ENCODE measurements at regions not wholly inside any gene's neighbourhood (a gene's known extent, or its start where the extent isn't known, plus 50 kb on each side); places are given as distances from the start of the nearest gene placed in this dataset.

GRCh38 chr16:51427085-51427484, 276.0 kb upstream of the SALL1 start:
- TF ChIP-seq CTCF (IDR thresholded peaks at IDR 0.05): no peak
- ATAC-seq (ENCODE audit: insufficient number of reproducible peaks, low FRiP score, low read depth): no peak
- Histone ChIP-seq H3K4me1 (ENCODE audit: control insufficient read depth in 1 of 2, low read depth in 2 of 2) (no peaks in the 10 kb centered on the region), H3K27me3 (replicated peaks; ENCODE audit: insufficient read depth) (no peaks in the 10 kb centered on the region), H3K9me3 (no peaks in the 10 kb centered on the region), H3K36me3 (no peaks in the 10 kb centered on the region), H3K27ac (no peak overlapping the region), H3K4me3 (no peak overlapping the region)
- DNase-seq (ENCODE audit: low spot score): no peak

GRCh38 chr16:51426276-51426675, 275.2 kb upstream of the SALL1 start:
- TF ChIP-seq CTCF (IDR thresholded peaks at IDR 0.05): no peak
- no peak overlapping the region for H3K4me3 ChIP-seq
- no peak for DNase-seq (ENCODE audit: low spot score)
- ATAC-seq (ENCODE audit: insufficient number of reproducible peaks, low FRiP score, low read depth): no peak
- no peaks in the 10 kb centered on the region for H3K4me1 ChIP-seq (ENCODE audit: control insufficient read depth in 1 of 2, low read depth in 2 of 2)
- no peaks in the 10 kb centered on the region for H3K9me3 ChIP-seq
- no peaks in the 10 kb centered on the region for H3K27me3 ChIP-seq (replicated peaks; ENCODE audit: insufficient read depth)
- no peaks in the 10 kb centered on the region for H3K36me3 ChIP-seq
- H3K27ac ChIP-seq: no peak overlapping the region

- no peak for DNase-seq (ENCODE audit: low spot score)
- ATAC-seq (ENCODE audit: insufficient number of reproducible peaks, low FRiP score, low read depth): no peak
- H3K27me3 ChIP-seq (replicated peaks; ENCODE audit: insufficient read depth): no peaks in the 10 kb centered on the region
- H3K27ac ChIP-seq: no peak overlapping the region
- no peak for TF ChIP-seq CTCF (IDR thresholded peaks at IDR 0.05)
- no peaks in the 10 kb centered on the region for H3K36me3 ChIP-seq
- H3K4me3 ChIP-seq: no peak overlapping the region
- no peaks in the 10 kb centered on the region for H3K4me1 ChIP-seq (ENCODE audit: control insufficient read depth in 1 of 2, low read depth in 2 of 2)
- H3K9me3 ChIP-seq: no peaks in the 10 kb centered on the region
Observed at GRCh38 chr16:51420247-51420646, 269.2 kb upstream of the SALL1 start.

GRCh38 chr16:51419768-51420167, 268.7 kb upstream of the SALL1 start:
- DNase-seq (ENCODE audit: low spot score) (no peak), ATAC-seq (ENCODE audit: insufficient number of reproducible peaks, low FRiP score, low read depth) (no peak)
- Histone ChIP-seq H3K36me3 (no peaks in the 10 kb centered on the region), H3K9me3 (no peaks in the 10 kb centered on the region), H3K27ac (no peak overlapping the region), H3K4me1 (ENCODE audit: control insufficient read depth in 1 of 2, low read depth in 2 of 2) (no peaks in the 10 kb centered on the region), H3K27me3 (replicated peaks; ENCODE audit: insufficient read depth) (no peaks in the 10 kb centered on the region), H3K4me3 (no peak overlapping the region)
- TF ChIP-seq CTCF (IDR thresholded peaks at IDR 0.05): no peak

GRCh38 chr16:51418258-51418657, 267.2 kb upstream of the SALL1 start:
- H3K27me3 ChIP-seq (replicated peaks; ENCODE audit: insufficient read depth): no peaks in the 10 kb centered on the region
- no peak overlapping the region for H3K27ac ChIP-seq
- ATAC-seq (ENCODE audit: insufficient number of reproducible peaks, low FRiP score, low read depth) (no peak), DNase-seq (ENCODE audit: low spot score) (no peak)
- H3K4me3 ChIP-seq: no peak overlapping the region
- H3K36me3 ChIP-seq: no peaks in the 10 kb centered on the region
- no peak for TF ChIP-seq CTCF (IDR thresholded peaks at IDR 0.05)
- H3K4me1 ChIP-seq (ENCODE audit: control insufficient read depth in 1 of 2, low read depth in 2 of 2): no peaks in the 10 kb centered on the region
- H3K9me3 ChIP-seq: no peaks in the 10 kb centered on the region

Data from thoracic aorta (tissue), 2 donors.